Lower leg skin (tissue), 3 donors: ENCODE measurements at regions not wholly inside any gene's neighbourhood (a gene's known extent, or its start where the extent isn't known, plus 50 kb on each side); places are given as distances from the start of the nearest gene placed in this dataset.

ENCODE experiments used
- CTCF ChIP-seq, 3 donors: fragments of 450-650 bp; IDR thresholded peaks; one replicate each; pipeline ENCODE4 v1.5.1; 2016; ENCODE audit warnings: antibody characterized with exemption in 3 of 3, mild to moderate bottlenecking in 3 of 3, moderate library complexity in 2 of 3
- POLR2A ChIP-seq, 2 donors: fragments of 450-650 bp; IDR thresholded peaks; one replicate each; pipeline ENCODE4 v1.6.1; 2016 to 2017; ENCODE audit warnings: antibody characterized with exemption in 2 of 2, mild to moderate bottlenecking in 1 of 2, moderate library complexity in 1 of 2

DNA sequence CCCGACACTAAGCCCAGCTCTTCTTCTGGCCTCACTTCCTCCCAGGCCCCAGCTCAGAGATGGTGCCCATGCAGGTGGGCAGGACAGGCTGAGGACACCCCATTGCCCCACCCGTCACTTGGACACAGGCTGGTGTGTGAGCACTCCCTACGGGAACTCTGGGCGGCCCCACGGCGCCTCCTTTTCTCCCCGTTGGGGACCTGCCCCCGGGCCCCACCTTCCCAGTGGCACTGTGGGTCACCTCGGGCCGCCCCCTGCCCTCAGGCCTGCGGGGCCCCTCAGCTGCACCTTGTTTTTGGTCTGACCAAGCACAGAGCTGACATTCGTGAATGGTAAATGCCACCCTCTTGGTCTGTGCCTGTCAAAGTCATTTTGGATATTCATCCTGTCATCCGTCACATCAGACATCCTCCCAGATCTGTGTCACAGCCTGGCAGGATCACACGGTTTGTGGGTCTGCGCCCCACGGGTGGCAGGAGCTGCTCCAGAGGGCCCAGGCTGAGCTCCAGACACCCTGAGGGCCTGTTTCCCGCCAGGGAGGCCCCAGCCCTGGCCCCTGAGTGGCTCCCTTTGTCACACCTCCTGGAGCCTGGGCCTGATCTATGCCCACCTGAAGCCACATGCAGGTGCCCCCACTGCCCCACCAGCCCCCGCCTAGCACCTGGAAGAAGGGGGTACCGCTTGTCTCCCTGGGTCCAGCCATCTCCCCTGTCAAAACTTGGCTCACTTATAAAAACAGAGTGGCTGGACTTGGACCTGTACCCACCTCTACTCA is 1188.5 kb downstream of the BRD1 start:
- no peak for TF ChIP-seq CTCF (IDR thresholded peaks at IDR 0.05)
- no peak for TF ChIP-seq POLR2A (IDR thresholded peaks at IDR 0.05)
